ENCODE measurements at regions not wholly inside any gene's neighbourhood (a gene's known extent, or its start where the extent isn't known, plus 50 kb on each side); places are given as distances from the start of the nearest gene placed in this dataset.

- H3K36me3 Mint-ChIP-seq, result no peaks in the 10 kb centered on the region
- Histone ChIP-seq H3K4me3 (ENCODE audit: low read length in 2 of 2) (no peak overlapping the region), H3K9me3 (ENCODE audit: control insufficient read depth in 1 of 2, low read length in 2 of 2) (no peaks in the 10 kb centered on the region), H3K27me3 (ENCODE audit: insufficient read depth, low read length) (no peaks in the 10 kb centered on the region), H3K4me1 (ENCODE audit: insufficient read depth, low read length) (peaks cover 9% of the 10 kb centered on the region), H3K36me3 (ENCODE audit: insufficient read depth, low read length) (no peaks in the 10 kb centered on the region), H3K27ac (ENCODE audit: low read depth, low read length) (no peak overlapping the region)
- H3K4me1 Mint-ChIP-seq, result peaks cover 0 to 6% (median 2%) of the 10 kb centered on the region in 4 donors
- H3K9me3 Mint-ChIP-seq, result peaks cover 0 to 2% (median 0%) of the 10 kb centered on the region in 8 donors
- DNase-seq, result no peak
- ChIA-PET POLR2A (ENCODE audit: partially characterized antibody) (no interaction called here), CTCF (ENCODE audit: partially characterized antibody) (no interaction called here)
- H3K27me3 Mint-ChIP-seq, result peaks cover 0 to 4% of the 10 kb centered on the region in 2 donors
- no peak overlapping the region for H3K27ac Mint-ChIP-seq
- intact Hi-C loops (cut with micrococcal nuclease), result no loop called here
- H3K4me3 Mint-ChIP-seq, result peak overlapping the region in 2 of 8 donors; percentile 22 to 50
Measured at GRCh38 chr6:21987501-21987957, 309.3 kb downstream of the PRL start.

DNA sequence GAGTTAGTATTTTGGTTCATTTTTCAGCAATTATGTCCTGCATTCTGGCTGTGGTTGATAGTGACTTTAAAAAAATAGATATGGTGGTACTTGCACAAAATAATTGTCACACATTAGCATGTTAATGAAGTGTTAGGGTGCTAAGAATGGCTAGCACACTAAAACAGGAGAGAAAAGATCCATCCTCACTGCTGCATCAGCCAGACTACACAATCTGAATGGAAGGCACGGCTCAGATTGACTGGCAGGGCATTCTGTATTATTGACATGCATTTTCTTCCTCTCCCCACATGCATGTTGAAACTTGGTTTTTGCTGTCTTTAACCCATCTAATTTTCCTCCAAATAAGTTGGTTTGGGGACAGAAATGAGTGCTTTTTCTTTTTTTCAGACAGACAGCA lies 306.3 kb downstream of the PRL start:
- intact Hi-C loops (cut with micrococcal nuclease), result no loop called here
- no peaks in the 10 kb centered on the region for H3K27me3 ChIP-seq (ENCODE audit: insufficient read depth, low read length)
- H3K4me3 ChIP-seq (ENCODE audit: low read length in 2 of 2), result no peak overlapping the region
- no peaks in the 10 kb centered on the region for H3K36me3 ChIP-seq (ENCODE audit: insufficient read depth, low read length)
- ChIA-PET CTCF (ENCODE audit: partially characterized antibody) (no interaction called here), POLR2A (ENCODE audit: partially characterized antibody) (no interaction called here)
- no peak for DNase-seq
- no peak overlapping the region for H3K27ac Mint-ChIP-seq
- no peaks in the 10 kb centered on the region for H3K36me3 Mint-ChIP-seq
- H3K4me1 Mint-ChIP-seq, result peaks cover 0 to 6% (median 2%) of the 10 kb centered on the region in 4 donors
- H3K4me3 Mint-ChIP-seq, result no peak overlapping the region
- H3K27ac ChIP-seq (ENCODE audit: low read depth, low read length), result no peak overlapping the region
- H3K9me3 ChIP-seq (ENCODE audit: control insufficient read depth in 1 of 2, low read length in 2 of 2), result no peaks in the 10 kb centered on the region
- peaks cover 9% of the 10 kb centered on the region for H3K4me1 ChIP-seq (ENCODE audit: insufficient read depth, low read length)
- peaks cover 0 to 4% of the 10 kb centered on the region in 2 donors for H3K27me3 Mint-ChIP-seq
- peaks cover 0 to 3% (median 0%) of the 10 kb centered on the region in 8 donors for H3K9me3 Mint-ChIP-seq

DNA sequence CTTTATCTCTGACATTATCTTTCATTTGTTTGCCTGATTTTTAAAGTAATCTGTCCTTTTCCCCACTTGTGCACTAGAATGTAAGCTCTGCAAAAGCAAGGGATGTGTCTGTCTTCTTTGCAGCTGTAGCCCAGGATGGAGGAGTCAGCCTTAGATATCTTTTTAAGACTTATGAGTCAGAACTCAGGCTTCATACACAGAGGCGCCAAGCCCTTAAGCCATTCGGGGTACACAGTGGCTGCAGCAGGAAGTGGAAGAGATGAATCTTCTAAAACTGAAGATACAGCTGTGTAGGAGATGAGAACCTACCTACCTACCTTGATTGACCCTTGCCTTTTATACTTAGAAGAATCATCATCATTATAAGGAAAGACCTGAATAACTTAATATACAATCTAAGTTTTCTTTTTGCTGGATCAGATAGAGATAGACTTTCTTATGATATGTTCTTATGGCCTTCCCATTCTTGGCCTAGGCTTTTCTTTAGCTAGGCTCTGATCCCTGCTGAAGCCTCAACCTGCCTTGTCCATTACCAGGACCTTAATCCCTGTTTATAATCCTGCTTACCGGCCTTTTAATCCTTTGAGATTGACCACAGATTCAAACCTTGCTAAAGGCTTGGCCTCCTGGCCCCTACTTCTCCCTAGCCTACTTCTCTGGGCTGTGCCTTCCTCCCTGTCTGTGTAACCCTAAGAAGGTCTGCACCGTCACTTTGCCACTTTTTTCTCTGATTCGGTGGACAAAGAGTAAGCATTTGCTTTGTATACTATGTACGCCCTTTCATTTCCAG lies 304.5 kb downstream of the PRL start:
- Mint-ChIP-seq H3K4me3 (no peak overlapping the region), H3K27me3 (peaks cover 0 to 4% of the 10 kb centered on the region in 2 donors), H3K9me3 (peaks cover 0 to 3% (median 0%) of the 10 kb centered on the region in 8 donors), H3K36me3 (no peaks in the 10 kb centered on the region), H3K4me1 (peaks cover 0 to 4% (median 2%) of the 10 kb centered on the region in 4 donors), H3K27ac (peak overlapping the region in 1 of 7 donors; percentile 36)
- ChIA-PET POLR2A (ENCODE audit: partially characterized antibody) (no interaction called here), CTCF (ENCODE audit: partially characterized antibody) (interaction anchor here (1.3 kb wide), 1 partner anchor 8 kb away, joined by 3 read pairs; no protein-coding TSS in a partner anchor)
- DNase-seq, result no peak
- Histone ChIP-seq H3K27me3 (ENCODE audit: insufficient read depth, low read length) (no peaks in the 10 kb centered on the region), H3K27ac (ENCODE audit: low read depth, low read length) (no peak overlapping the region), H3K4me3 (ENCODE audit: low read length in 2 of 2) (no peak overlapping the region), H3K36me3 (ENCODE audit: insufficient read depth, low read length) (no peaks in the 10 kb centered on the region), H3K4me1 (ENCODE audit: insufficient read depth, low read length) (peaks cover 3% of the 10 kb centered on the region), H3K9me3 (ENCODE audit: control insufficient read depth in 1 of 2, low read length in 2 of 2) (no peaks in the 10 kb centered on the region)
- intact Hi-C loops (cut with micrococcal nuclease), result no loop called here

DNA sequence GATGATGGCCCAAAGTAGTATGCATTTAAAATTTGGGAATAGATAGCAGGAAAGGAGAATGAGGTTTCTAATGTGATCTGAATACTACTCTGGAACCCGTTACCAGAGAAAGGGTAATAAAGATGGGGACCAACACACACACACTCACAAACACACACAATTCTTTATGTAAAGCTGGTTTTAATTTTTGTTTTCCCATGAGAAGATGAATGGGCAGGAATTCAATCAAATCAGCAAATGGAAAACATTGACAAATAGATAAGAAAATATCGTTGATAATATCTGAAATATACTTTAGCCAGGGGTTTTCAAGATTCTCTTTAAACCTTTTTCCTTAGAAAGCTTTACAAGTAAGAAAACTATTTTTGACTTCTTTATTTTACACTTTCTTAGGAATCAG lies 303.0 kb downstream of the PRL start:
- ChIA-PET POLR2A (ENCODE audit: partially characterized antibody) (no interaction called here), CTCF (ENCODE audit: partially characterized antibody) (no interaction called here)
- no peaks in the 10 kb centered on the region for H3K4me1 ChIP-seq (ENCODE audit: insufficient read depth, low read length)
- Mint-ChIP-seq H3K9me3 (peaks cover 0 to 3% (median 0%) of the 10 kb centered on the region in 8 donors), H3K4me1 (no peaks in the 10 kb centered on the region), H3K27me3 (peaks cover 0 to 4% of the 10 kb centered on the region in 2 donors), H3K27ac (no peak overlapping the region), H3K36me3 (no peaks in the 10 kb centered on the region), H3K4me3 (no peak overlapping the region)
- no peaks in the 10 kb centered on the region for H3K9me3 ChIP-seq (ENCODE audit: control insufficient read depth in 1 of 2, low read length in 2 of 2)
- H3K4me3 ChIP-seq (ENCODE audit: low read length in 2 of 2), result no peak overlapping the region
- H3K36me3 ChIP-seq (ENCODE audit: insufficient read depth, low read length), result no peaks in the 10 kb centered on the region
- intact Hi-C loops (cut with micrococcal nuclease), result no loop called here
- H3K27ac ChIP-seq (ENCODE audit: low read depth, low read length), result no peak overlapping the region
- no peaks in the 10 kb centered on the region for H3K27me3 ChIP-seq (ENCODE audit: insufficient read depth, low read length)
- DNase-seq, result no peak

DNA sequence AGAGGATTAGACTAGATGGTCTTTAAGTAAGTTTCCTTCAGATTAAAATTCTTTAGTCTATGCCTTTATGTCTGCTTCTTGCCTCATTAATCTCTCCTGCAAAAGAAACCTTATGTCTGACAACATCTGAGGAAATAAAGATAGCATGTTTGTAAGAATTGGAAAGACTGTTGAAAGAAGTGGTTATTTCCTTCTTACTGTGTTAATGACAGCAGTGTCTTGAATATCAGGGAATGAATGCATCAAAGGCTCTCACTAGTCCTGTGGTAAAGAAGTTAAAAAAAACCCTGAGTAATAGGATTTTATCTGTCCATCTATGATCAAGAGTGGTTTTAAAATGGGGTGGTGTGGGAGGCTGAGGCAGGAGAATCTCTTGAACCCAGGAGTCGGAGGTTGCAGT lies 302.0 kb downstream of the PRL start:
- Mint-ChIP-seq H3K27me3 (peaks cover 0 to 4% of the 10 kb centered on the region in 2 donors), H3K9me3 (peaks cover 0 to 3% (median 0%) of the 10 kb centered on the region in 8 donors), H3K4me3 (no peak overlapping the region), H3K27ac (no peak overlapping the region), H3K36me3 (no peaks in the 10 kb centered on the region), H3K4me1 (no peaks in the 10 kb centered on the region)
- DNase-seq, result no peak
- Histone ChIP-seq H3K36me3 (ENCODE audit: insufficient read depth, low read length) (no peaks in the 10 kb centered on the region), H3K27ac (ENCODE audit: low read depth, low read length) (no peak overlapping the region), H3K4me1 (ENCODE audit: insufficient read depth, low read length) (no peaks in the 10 kb centered on the region), H3K4me3 (ENCODE audit: low read length in 2 of 2) (no peak overlapping the region), H3K27me3 (ENCODE audit: insufficient read depth, low read length) (no peaks in the 10 kb centered on the region), H3K9me3 (ENCODE audit: control insufficient read depth in 1 of 2, low read length in 2 of 2) (no peaks in the 10 kb centered on the region)
- CTCF ChIA-PET (ENCODE audit: partially characterized antibody), result no interaction called here
- intact Hi-C loops (cut with micrococcal nuclease), result no loop called here
- POLR2A ChIA-PET (ENCODE audit: partially characterized antibody), result no interaction called here

DNA sequence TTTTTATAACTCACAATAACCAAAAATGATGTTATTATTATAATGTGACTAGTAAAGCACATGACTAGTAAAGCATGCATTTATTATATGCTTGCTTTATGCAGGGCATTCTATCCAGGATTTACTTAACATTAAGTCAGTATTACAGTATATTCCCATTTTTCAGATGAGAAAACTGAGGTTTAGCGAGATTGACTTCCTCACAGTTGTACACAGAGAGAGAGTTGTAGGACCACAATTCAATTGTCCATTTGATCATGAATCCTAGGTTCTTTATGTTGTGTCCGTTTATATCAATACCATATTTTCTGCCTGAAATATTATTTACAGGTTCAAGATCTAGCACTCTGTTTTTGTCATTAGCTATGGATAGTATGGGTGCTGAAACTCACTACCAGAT lies 301.5 kb downstream of the PRL start:
- H3K4me3 Mint-ChIP-seq, result no peak overlapping the region
- POLR2A ChIA-PET (ENCODE audit: partially characterized antibody), result no interaction called here
- no peak overlapping the region for H3K27ac Mint-ChIP-seq
- CTCF ChIA-PET (ENCODE audit: partially characterized antibody), result no interaction called here
- no peak for DNase-seq
- Histone ChIP-seq H3K27ac (ENCODE audit: low read depth, low read length) (no peak overlapping the region), H3K27me3 (ENCODE audit: insufficient read depth, low read length) (no peaks in the 10 kb centered on the region), H3K36me3 (ENCODE audit: insufficient read depth, low read length) (no peaks in the 10 kb centered on the region), H3K4me3 (ENCODE audit: low read length in 2 of 2) (no peak overlapping the region), H3K9me3 (ENCODE audit: control insufficient read depth in 1 of 2, low read length in 2 of 2) (no peaks in the 10 kb centered on the region), H3K4me1 (ENCODE audit: insufficient read depth, low read length) (no peaks in the 10 kb centered on the region)
- no peaks in the 10 kb centered on the region for H3K36me3 Mint-ChIP-seq
- H3K27me3 Mint-ChIP-seq, result peaks cover 0 to 4% of the 10 kb centered on the region in 2 donors
- H3K4me1 Mint-ChIP-seq, result no peaks in the 10 kb centered on the region
- intact Hi-C loops (cut with micrococcal nuclease), result no loop called here
- peaks cover 0 to 3% (median 0%) of the 10 kb centered on the region in 8 donors for H3K9me3 Mint-ChIP-seq

DNA sequence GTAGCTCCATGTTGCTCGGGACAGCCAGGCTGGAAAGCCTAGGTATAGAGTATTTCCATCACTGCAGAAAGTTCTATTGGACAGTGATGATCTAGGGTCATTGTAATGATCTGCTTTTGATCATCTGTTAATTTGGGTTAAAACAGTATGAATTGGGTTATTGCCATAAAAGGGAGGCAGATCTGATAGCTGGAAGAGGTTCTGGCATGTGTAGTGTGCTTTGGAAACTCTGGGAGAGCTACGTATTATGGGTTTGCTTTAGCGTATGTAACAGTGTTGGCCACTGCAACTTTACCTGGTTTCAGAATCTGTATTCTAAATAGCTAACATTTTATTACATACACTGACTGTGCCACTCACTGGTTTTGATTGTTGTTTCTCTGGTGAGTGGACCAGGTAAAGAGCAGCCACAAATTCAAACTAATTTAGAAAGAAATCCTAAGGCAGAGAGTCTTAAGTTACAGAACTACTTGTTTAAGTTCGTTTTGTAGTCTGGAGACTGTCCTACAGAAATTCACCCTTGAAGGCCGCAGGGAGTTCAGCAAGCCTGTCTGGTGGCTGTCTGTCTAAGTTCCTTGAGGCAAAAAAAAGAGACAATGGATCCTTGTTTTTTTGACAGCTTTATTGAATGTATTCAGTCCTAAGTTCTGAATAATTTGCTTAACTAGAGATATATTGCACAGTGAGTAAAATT lies 300.3 kb downstream of the PRL start:
- Histone ChIP-seq H3K27ac (ENCODE audit: low read depth, low read length) (no peak overlapping the region), H3K9me3 (ENCODE audit: control insufficient read depth in 1 of 2, low read length in 2 of 2) (no peaks in the 10 kb centered on the region), H3K27me3 (ENCODE audit: insufficient read depth, low read length) (no peaks in the 10 kb centered on the region), H3K4me1 (ENCODE audit: insufficient read depth, low read length) (no peaks in the 10 kb centered on the region), H3K4me3 (ENCODE audit: low read length in 2 of 2) (no peak overlapping the region), H3K36me3 (ENCODE audit: insufficient read depth, low read length) (no peaks in the 10 kb centered on the region)
- ChIA-PET POLR2A (ENCODE audit: partially characterized antibody) (no interaction called here), CTCF (ENCODE audit: partially characterized antibody) (no interaction called here)
- no peak for DNase-seq
- Mint-ChIP-seq H3K36me3 (no peaks in the 10 kb centered on the region), H3K27ac (no peak overlapping the region), H3K4me3 (no peak overlapping the region), H3K27me3 (peaks cover 0 to 4% of the 10 kb centered on the region in 2 donors), H3K9me3 (peaks cover 0 to 3% (median 0%) of the 10 kb centered on the region in 8 donors), H3K4me1 (no peaks in the 10 kb centered on the region)
- intact Hi-C loops (cut with micrococcal nuclease), result no loop called here
